K562 (cell line): ENCODE measurements at regions not wholly inside any gene's neighbourhood (a gene's known extent, or its start where the extent isn't known, plus 50 kb on each side); places are given as distances from the start of the nearest gene placed in this dataset.

Source experiments
- ATAC-seq: fragments of 200-7000 bp; cut with Tn5 transposase; 3 replicates; pipeline ENCODE4 v1.9.1; 2020; ENCODE audit warnings: moderate library complexity
- BruUV-seq: library from RNA; stranded (reverse); fragments of 400-500 nt; replicated peaks from 2 replicates; lab custom pipeline; 2021; lab: Mats Ljungman, UMichigan
- CTCF ChIA-PET: fragments of 300-600 bp; formaldehyde crosslinking; extraction: SDS; loops from one replicate; lab custom pipeline; 2021; ENCODE audit warnings: low intra/inter-chr PET ratio; lab: Yijun Ruan, JAX
- POLR2A ChIA-PET: fragments of 300-600, 350-650 bp; sonication (Branson Sonifier 250); formaldehyde crosslinking; extraction: SDS; loops from one replicate; lab custom pipeline; 2021; ENCODE audit warnings: antibody characterized with exemption, inconsistent platforms; lab: Yijun Ruan, JAX
- DNase-seq, 4 experiments: peaks; one replicate each; pipeline versions ENCODE4 v3.0.0 to v3.0.0-alpha.2; 2011 to 2018; ENCODE audit warnings: low spot score in 3 of 4, mixed read lengths in 3 of 4; ENCODE audit errors: extremely low read depth in 1 of 4
- FAIRE-seq: peaks from 2 replicates; lab custom pipeline; 2011; peaks lifted over from hg19 to GRCh38; lab: Jason Lieb, UNC
- H2AFZ ChIP-seq: 2 replicates; pipeline ENCODE4 v1.6.0; 2011; ENCODE audit warnings: low read depth, low read length, control low read depth, inconsistent platforms
- H3K27ac ChIP-seq: fragments of 200-600 bp; 3 replicates; pipeline ENCODE4 v1.8.0; 2011; ENCODE audit warnings: low read depth, mild to moderate bottlenecking, control low read depth, inconsistent platforms, low read length, moderate library complexity, mixed read lengths; ENCODE audit errors: extremely low read depth
- H3K27me3 ChIP-seq, 2 experiments: fragments of 300-600 bp in 1 of 2; 2 replicates in 1 of 2; 3 replicates in 1 of 2; pipeline versions ENCODE4 v1.6.0 to v1.8.0; 2011; ENCODE audit warnings: inconsistent platforms in 2 of 2, low read length in 2 of 2, mild to moderate bottlenecking in 1 of 2, mixed read lengths in 1 of 2, moderate library complexity in 1 of 2; ENCODE audit not compliant: control insufficient read depth in 2 of 2, insufficient read depth in 2 of 2
- H3K36me3 ChIP-seq: fragments of 300-600 bp; 3 replicates; pipeline ENCODE4 v1.8.0; 2011; ENCODE audit warnings: mild to moderate bottlenecking, low read length, inconsistent platforms; ENCODE audit not compliant: control insufficient read depth, insufficient read depth
- H3K4me1 ChIP-seq, 2 experiments: fragments of 200-600 bp in 1 of 2; replicated peaks in 1 of 2; 2 replicates in 1 of 2; 3 replicates in 1 of 2; pipeline versions ENCODE4 v1.5.1 to v1.8.0; 2011; ENCODE audit warnings: inconsistent platforms in 2 of 2, low read length in 2 of 2, mild to moderate bottlenecking in 1 of 2, mixed read lengths in 1 of 2, moderate library complexity in 1 of 2; ENCODE audit not compliant: control insufficient read depth in 2 of 2, insufficient read depth in 2 of 2
- H3K4me2 ChIP-seq: 2 replicates; pipeline ENCODE4 v1.6.1; 2011; ENCODE audit warnings: low read length, control low read depth, inconsistent platforms, mixed read lengths; ENCODE audit not compliant: insufficient read depth
- H3K4me3 ChIP-seq: fragments of 200-600 bp; sonication (generic), shearing (Covaris generic); 2 replicates; pipeline ENCODE4 v1.5.1; 2016; ENCODE audit warnings: control low read depth, inconsistent platforms
- H3K79me2 ChIP-seq: fragments of 200-600 bp; 3 replicates; pipeline ENCODE4 v1.8.0; 2011; ENCODE audit warnings: low read length, inconsistent platforms; ENCODE audit not compliant: control insufficient read depth, insufficient read depth
- H3K9ac ChIP-seq, 2 experiments: 2 replicates each; pipeline versions ENCODE4 v1.6.0 to v1.6.1; 2011; ENCODE audit warnings: low read depth in 2 of 2, low read length in 2 of 2, control low read depth in 1 of 2, inconsistent platforms in 1 of 2, mild to moderate bottlenecking in 1 of 2, mixed read lengths in 1 of 2; ENCODE audit not compliant: insufficient read depth in 1 of 2
- H3K9me1 ChIP-seq: one replicate; pipeline ENCODE4 v1.6.0; 2011; ENCODE audit warnings: inconsistent platforms, mild to moderate bottlenecking, low read length, moderate library complexity; ENCODE audit not compliant: control insufficient read depth, insufficient read depth
- H3K9me3 ChIP-seq: replicated peaks from 2 replicates; pipeline ENCODE4 v1.5.1; 2011; ENCODE audit warnings: low read depth, low read length, inconsistent platforms; ENCODE audit not compliant: control insufficient read depth, insufficient read depth
- H4K20me1 ChIP-seq: replicated peaks from 2 replicates; pipeline ENCODE4 v1.6.1; 2011; ENCODE audit warnings: low read length, inconsistent platforms, mixed read lengths; ENCODE audit not compliant: control insufficient read depth, insufficient read depth
- ARID3B ChIP-seq: fragments of 250-450 bp; sonication (Bioruptor Pico); IDR thresholded peaks from 2 replicates; pipeline ENCODE4 v1.4.0; 2020; ENCODE audit warnings: borderline replicate concordance
- DPF2 ChIP-seq: fragments of 450-650 bp; IDR thresholded peaks from 2 replicates; pipeline ENCODE4 v1.6.1; 2016
- FOXA3 ChIP-seq, 2 experiments: fragments of 450-650 bp in 1 of 2; sonication (generic) in 1 of 2; formaldehyde crosslinking; IDR thresholded peaks in 1 of 2; conservative IDR thresholded peaks in 1 of 2; 2 replicates each; pipeline versions ENCODE4 v1.4.0 to v1.8.0; 2020 to 2022; ENCODE audit warnings: mild to moderate bottlenecking in 2 of 2, missing genetic modification reagents in 1 of 2
- NCOA6 ChIP-seq: fragments of 450-650 bp; IDR thresholded peaks from 2 replicates; pipeline ENCODE4 v1.6.1; 2017; ENCODE audit warnings: mild to moderate bottlenecking
- ZNF140 ChIP-seq: fragments of 250-450 bp; sonication (Bioruptor Pico); IDR thresholded peaks from 2 replicates; pipeline ENCODE4 v1.8.0; 2021; ENCODE audit warnings: moderate library complexity, mild to moderate bottlenecking, inconsistent platforms
- in situ Hi-C: fragments of 300-500 bp; cut with MboI; formaldehyde crosslinking; loops from 4 replicates; pipeline ENCODE4 v1.15.0; 2018; ENCODE audit warnings: inconsistent platforms, mixed read lengths
- intact Hi-C: fragments of 100-400 bp; cut with micrococcal nuclease; formaldehyde crosslinking; loops from 2 replicates; pipeline ENCODE4 v1.14.2; 2022
- TF ChIP-seq, protein P1 (sequence below), 2 experiments: IDR thresholded peaks; 2 replicates each; pipeline ENCODE4 v1.6.1; 2011; ENCODE audit warnings: borderline replicate concordance in 1 of 2, control low read depth in 1 of 2, low read depth in 1 of 2, low read length in 1 of 2, mild to moderate bottlenecking in 1 of 2, mixed read lengths in 1 of 2, moderate library complexity in 1 of 2; ENCODE audit not compliant: insufficient read depth in 1 of 2, insufficient read length in 1 of 2, poor library complexity in 1 of 2, severe bottlenecking in 1 of 2; ENCODE audit errors: extremely low read depth in 1 of 2
- TF ChIP-seq, protein P2 (sequence below): sonication (generic); formaldehyde crosslinking; IDR thresholded peaks from 2 replicates; pipeline ENCODE4 v1.5.0; 2020; ENCODE audit warnings: missing genetic modification reagents
- TF ChIP-seq, protein P3 (sequence below): fragments of 200-400 bp; formaldehyde crosslinking; IDR thresholded peaks from 2 replicates; pipeline ENCODE4 v1.6.1; 2017; ENCODE audit warnings: mild to moderate bottlenecking, low read depth, low read length, moderate library complexity

- Histone ChIP-seq H3K9me1 (no peaks in the 10 kb centered on the region), H3K36me3 (no peaks in the 10 kb centered on the region), H3K4me1 (no peaks in the 10 kb centered on the region), H4K20me1 (no peaks in the 10 kb centered on the region), H2AFZ (no peak overlapping the region), H3K9me3 (no peaks in the 10 kb centered on the region), H3K9ac (no peak overlapping the region), H3K27me3 (no peaks in the 10 kb centered on the region), H3K27ac (no peak overlapping the region), H3K4me3 (no peak overlapping the region), H3K79me2 (no peaks in the 10 kb centered on the region), H3K4me2 (no peak overlapping the region)
- DNase-seq, result no peak
- no TSS peak for BruUV-seq
- TF ChIP-seq ZNF140 (CRISPR knock-in tag) (no peak), FOXA3 (CRISPR knock-in tag; conservative IDR thresholded peaks at IDR 0.05 in 1 of 2, IDR thresholded peaks at IDR 0.05 in 1 of 2) (no peak), NCOA6 (no peak), ARID3B (no peak), DPF2 (no peak)
- TF ChIP-seq, protein P1, sequence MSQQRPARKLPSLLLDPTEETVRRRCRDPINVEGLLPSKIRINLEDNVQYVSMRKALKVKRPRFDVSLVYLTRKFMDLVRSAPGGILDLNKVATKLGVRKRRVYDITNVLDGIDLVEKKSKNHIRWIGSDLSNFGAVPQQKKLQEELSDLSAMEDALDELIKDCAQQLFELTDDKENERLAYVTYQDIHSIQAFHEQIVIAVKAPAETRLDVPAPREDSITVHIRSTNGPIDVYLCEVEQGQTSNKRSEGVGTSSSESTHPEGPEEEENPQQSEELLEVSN (IDR thresholded peaks at IDR 0.05; ENCODE audit: borderline replicate concordance in 1 of 2, extremely low read depth in 1 of 2, insufficient read depth in 1 of 2, insufficient read length in 1 of 2, low read depth in 1 of 2, low read length in 1 of 2, poor library complexity in 1 of 2, severe bottlenecking in 1 of 2), result no peak
- TF ChIP-seq, protein P2, sequence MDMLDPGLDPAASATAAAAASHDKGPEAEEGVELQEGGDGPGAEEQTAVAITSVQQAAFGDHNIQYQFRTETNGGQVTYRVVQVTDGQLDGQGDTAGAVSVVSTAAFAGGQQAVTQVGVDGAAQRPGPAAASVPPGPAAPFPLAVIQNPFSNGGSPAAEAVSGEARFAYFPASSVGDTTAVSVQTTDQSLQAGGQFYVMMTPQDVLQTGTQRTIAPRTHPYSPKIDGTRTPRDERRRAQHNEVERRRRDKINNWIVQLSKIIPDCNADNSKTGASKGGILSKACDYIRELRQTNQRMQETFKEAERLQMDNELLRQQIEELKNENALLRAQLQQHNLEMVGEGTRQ, result no peak
- TF ChIP-seq, protein P3, sequence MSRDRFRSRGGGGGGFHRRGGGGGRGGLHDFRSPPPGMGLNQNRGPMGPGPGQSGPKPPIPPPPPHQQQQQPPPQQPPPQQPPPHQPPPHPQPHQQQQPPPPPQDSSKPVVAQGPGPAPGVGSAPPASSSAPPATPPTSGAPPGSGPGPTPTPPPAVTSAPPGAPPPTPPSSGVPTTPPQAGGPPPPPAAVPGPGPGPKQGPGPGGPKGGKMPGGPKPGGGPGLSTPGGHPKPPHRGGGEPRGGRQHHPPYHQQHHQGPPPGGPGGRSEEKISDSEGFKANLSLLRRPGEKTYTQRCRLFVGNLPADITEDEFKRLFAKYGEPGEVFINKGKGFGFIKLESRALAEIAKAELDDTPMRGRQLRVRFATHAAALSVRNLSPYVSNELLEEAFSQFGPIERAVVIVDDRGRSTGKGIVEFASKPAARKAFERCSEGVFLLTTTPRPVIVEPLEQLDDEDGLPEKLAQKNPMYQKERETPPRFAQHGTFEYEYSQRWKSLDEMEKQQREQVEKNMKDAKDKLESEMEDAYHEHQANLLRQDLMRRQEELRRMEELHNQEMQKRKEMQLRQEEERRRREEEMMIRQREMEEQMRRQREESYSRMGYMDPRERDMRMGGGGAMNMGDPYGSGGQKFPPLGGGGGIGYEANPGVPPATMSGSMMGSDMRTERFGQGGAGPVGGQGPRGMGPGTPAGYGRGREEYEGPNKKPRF, result no peak
- ChIA-PET CTCF (no interaction called here), POLR2A (no interaction called here)
- FAIRE-seq, result no peak
- in situ Hi-C loops (no loop called here), intact Hi-C loops (no loop called here)
- ATAC-seq, result no peak
Observed at GRCh38 chr19:27717825-27718224, 1495.1 kb downstream of the UQCRFS1 start.
